Pancreas (tissue), 10 donors: ENCODE measurements at regions not wholly inside any gene's neighbourhood (a gene's known extent, or its start where the extent isn't known, plus 50 kb on each side); places are given as distances from the start of the nearest gene placed in this dataset.
"Not testable (repeated sequence)": the region's sequence is repeated elsewhere in the genome, so short reads cannot be mapped to it uniquely, and the experiment has no call there.

Experiments used
- ATAC-seq, 4 donors: fragments of 200-7000 bp; cut with Tn5 transposase; one replicate each; pipeline versions ENCODE4 v1.8.0 to v1.9.1; 2020; ENCODE audit warnings: mild to moderate bottlenecking in 4 of 4, moderate library complexity in 4 of 4
- DNase-seq, 6 donors: peaks; one replicate each; pipeline ENCODE4 v3.0.0-alpha.2; 2020
- FAIRE-seq: peaks from 2 replicates; lab custom pipeline; 2012; peaks lifted over from hg19 to GRCh38; lab: Jason Lieb, UNC
- H3K27ac ChIP-seq, 4 donors: fragments of 200-600 bp; sonication (generic); 1 replicate in 3 of 4; 2 replicates in 1 of 4; pipeline versions ENCODE4 v1.5.0 to v1.8.0; 2020
- H3K27me3 ChIP-seq, 4 donors: fragments of 200-600 bp; one replicate each; pipeline ENCODE4 v1.8.0; 2021
- H3K36me3 ChIP-seq, 3 donors: fragments of 200-600 bp; sonication (generic) in 1 of 3; one replicate each; pipeline versions ENCODE4 v1.5.0 to v1.8.0; 2020 to 2021
- H3K4me1 ChIP-seq, 3 donors: fragments of 200-600 bp; one replicate each; pipeline ENCODE4 v1.8.0; 2021
- H3K4me3 ChIP-seq, 4 donors: fragments of 200-600 bp; sonication (generic) in 2 of 4; one replicate each; pipeline versions ENCODE4 v1.5.0 to v1.8.0; 2020 to 2021
- H3K9me3 ChIP-seq, 4 donors: fragments of 200-600 bp; one replicate each; pipeline ENCODE4 v1.8.0; 2021
- WGBS, 2 donors: extraction: QIAGEN DNeasy Blood & Tissue Kit; methylation state at CpG; one replicate each; pipeline ENCODE4 v1.1.7; 2013; 5-methylcytosine and 5-hydroxymethylcytosine counted together
- intact Hi-C, 3 donors: fragments of 100-400 bp; cut with DNase I; formaldehyde crosslinking; loops; one replicate each; pipeline versions ENCODE4 v1.11.1 to v1.14.2; 2022
- TF ChIP-seq, protein P1 (sequence below), 4 donors: fragments of 200-600 bp; sonication (generic) in 3 of 4; IDR thresholded peaks; one replicate each; pipeline versions ENCODE4 v1.5.0 to v1.8.0; 2021; ENCODE audit warnings: antibody characterized with exemption in 4 of 4
- donor health status: healthy with polysubstance abuse.
- donor health status: DM: no; HTN: no; CAD: no; lungs with moderate emphysema.
- donor health status: DM: no; HTN: no; CAD: no.
- donor health status: control.
- donor health status: control.
- donor health status: Bipolar disorder and iron deficiency.
- donor health status: DM: yes; HTN: yes; CAD: no.
- donor health status: DM: no; HTN: no; CAD: no.
- donor health status: DM: no; HTN: no; CAD: no.
- donor health status: DM: yes; HTN: yes; CAD: no.

DNA sequence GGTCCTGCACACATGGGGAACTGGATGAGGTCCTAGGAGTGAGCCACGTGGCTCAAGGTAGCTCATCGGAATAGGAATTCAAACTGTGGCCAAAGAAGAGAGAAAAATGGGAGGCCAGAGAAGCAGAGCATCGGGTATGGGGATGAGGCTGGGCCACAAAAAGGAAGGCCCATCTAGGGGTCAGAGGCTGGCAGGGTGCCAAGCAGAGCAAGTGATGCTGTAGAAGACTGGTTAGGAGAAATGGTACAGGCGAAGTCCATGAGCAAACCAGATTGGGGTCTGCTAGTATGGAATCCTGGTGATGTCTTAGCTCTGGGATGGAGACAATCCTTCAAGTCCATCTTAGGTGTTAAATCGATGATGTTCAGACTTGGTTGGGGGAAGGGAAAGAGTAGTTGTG lies 68.0 kb downstream of the TEX35 start:
- Histone ChIP-seq H3K4me3 (no peak overlapping the region), H3K27ac (no peak overlapping the region), H3K27me3 (peaks cover 0 to 5% (median 0%) of the 10 kb centered on the region in 4 donors), H3K4me1 (no peaks in the 10 kb centered on the region), H3K9me3 (no peaks in the 10 kb centered on the region), H3K36me3 (no peaks in the 10 kb centered on the region)
- intact Hi-C loops = no loop called here
- DNase-seq = no peak
- FAIRE-seq = no peak
- no peak for ATAC-seq
- TF ChIP-seq, protein P1, sequence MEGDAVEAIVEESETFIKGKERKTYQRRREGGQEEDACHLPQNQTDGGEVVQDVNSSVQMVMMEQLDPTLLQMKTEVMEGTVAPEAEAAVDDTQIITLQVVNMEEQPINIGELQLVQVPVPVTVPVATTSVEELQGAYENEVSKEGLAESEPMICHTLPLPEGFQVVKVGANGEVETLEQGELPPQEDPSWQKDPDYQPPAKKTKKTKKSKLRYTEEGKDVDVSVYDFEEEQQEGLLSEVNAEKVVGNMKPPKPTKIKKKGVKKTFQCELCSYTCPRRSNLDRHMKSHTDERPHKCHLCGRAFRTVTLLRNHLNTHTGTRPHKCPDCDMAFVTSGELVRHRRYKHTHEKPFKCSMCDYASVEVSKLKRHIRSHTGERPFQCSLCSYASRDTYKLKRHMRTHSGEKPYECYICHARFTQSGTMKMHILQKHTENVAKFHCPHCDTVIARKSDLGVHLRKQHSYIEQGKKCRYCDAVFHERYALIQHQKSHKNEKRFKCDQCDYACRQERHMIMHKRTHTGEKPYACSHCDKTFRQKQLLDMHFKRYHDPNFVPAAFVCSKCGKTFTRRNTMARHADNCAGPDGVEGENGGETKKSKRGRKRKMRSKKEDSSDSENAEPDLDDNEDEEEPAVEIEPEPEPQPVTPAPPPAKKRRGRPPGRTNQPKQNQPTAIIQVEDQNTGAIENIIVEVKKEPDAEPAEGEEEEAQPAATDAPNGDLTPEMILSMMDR (IDR thresholded peaks at IDR 0.05) = no peak
- WGBS, 2 donors = 73 to 83% methylated on average over 5 of the region's 5 CpGs

GRCh38 chr1:178581351-178582303 lies 68.7 kb downstream of the TEX35 start:
- no peak overlapping the region for H3K4me3 ChIP-seq
- peaks cover 0 to 3% (median 0%) of the 10 kb centered on the region in 4 donors for H3K27me3 ChIP-seq
- H3K4me1 ChIP-seq = no peaks in the 10 kb centered on the region
- ATAC-seq (no peak), FAIRE-seq (no peak), DNase-seq (no peak)
- H3K27ac ChIP-seq = no peak overlapping the region
- H3K36me3 ChIP-seq = no peaks in the 10 kb centered on the region
- WGBS, 2 donors = 60 to 66% methylated on average over 12 of the region's 12 CpGs
- intact Hi-C loops = no loop called here
- TF ChIP-seq, protein P1 (IDR thresholded peaks at IDR 0.05) = no peak
- no peaks in the 10 kb centered on the region for H3K9me3 ChIP-seq

DNA sequence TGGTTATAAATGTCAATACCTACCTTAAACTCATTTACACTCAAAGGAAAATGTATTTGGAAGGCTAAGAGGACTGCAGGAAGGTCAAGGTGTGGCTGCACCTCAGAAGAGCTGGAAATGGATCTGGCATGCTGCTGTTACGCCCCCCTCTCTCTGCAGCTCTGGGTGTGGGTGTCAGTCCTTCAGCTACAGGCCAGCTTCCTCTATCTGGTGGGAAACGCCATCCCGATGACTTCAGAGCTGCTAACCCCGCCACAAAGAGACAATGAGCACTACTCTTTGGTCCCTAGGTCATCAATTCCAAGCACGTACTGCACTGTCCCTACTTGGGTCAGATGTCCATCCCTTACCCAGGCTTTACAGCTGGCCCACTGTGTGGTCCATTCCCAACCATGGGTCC lies 74.2 kb downstream of the TEX35 start:
- ATAC-seq = no peak
- 87 to 90% methylated on average over 5 of the region's 5 CpGs for WGBS, 2 donors
- intact Hi-C loops = no loop called here

GRCh38 chr1:178587975-178588374 lies 75.1 kb downstream of the TEX35 start:
- FAIRE-seq = no peak
- no peak for DNase-seq
- WGBS, 2 donors = 69 to 71% methylated on average over 4 of the region's 4 CpGs
- Histone ChIP-seq H3K9me3 (no peaks in the 10 kb centered on the region), H3K27ac (no peak overlapping the region), H3K4me3 (no peak overlapping the region), H3K27me3 (no peaks in the 10 kb centered on the region), H3K36me3 (no peaks in the 10 kb centered on the region), H3K4me1 (no peaks in the 10 kb centered on the region)
- intact Hi-C loops = no loop called here
- no peak for ATAC-seq
- TF ChIP-seq, protein P1 (IDR thresholded peaks at IDR 0.05) = no peak

More for the DNA sequence above, 74.2 kb downstream of the TEX35 start:
- FAIRE-seq (no peak), DNase-seq (no peak)
- no peak overlapping the region for H3K4me3 ChIP-seq
- H3K27ac ChIP-seq = no peak overlapping the region
- no peaks in the 10 kb centered on the region for H3K36me3 ChIP-seq
- H3K4me1 ChIP-seq = no peaks in the 10 kb centered on the region
- TF ChIP-seq, protein P1 (IDR thresholded peaks at IDR 0.05) = no peak
- no peaks in the 10 kb centered on the region for H3K27me3 ChIP-seq
- no peaks in the 10 kb centered on the region for H3K9me3 ChIP-seq

DNA sequence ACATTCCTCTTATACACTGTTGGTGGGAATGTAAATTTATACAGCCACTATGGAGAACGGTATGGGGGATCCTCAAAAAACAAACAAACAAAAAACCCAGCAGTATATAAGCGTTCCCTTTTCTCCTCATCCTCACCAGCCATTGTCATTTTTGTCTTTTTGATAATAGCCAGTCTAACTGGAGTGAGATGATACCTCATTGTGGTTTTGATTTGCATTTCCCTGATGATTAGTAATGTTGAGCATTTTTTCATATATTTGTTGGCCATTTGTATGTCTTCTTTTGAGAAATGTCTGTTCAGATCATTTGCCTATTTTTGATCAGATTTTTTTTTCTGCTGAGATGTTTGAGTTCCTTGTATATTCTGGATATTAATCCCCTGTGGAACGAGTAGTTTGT lies 76.1 kb downstream of the TEX35 start:
- H3K27me3 ChIP-seq, H3K27ac ChIP-seq, H3K4me1 ChIP-seq, H3K36me3 ChIP-seq, H3K4me3 ChIP-seq, ATAC-seq, intact Hi-C loops, DNase-seq, FAIRE-seq, H3K9me3 ChIP-seq: not testable (repeated sequence)
- 55 to 61% methylated on average over 3 of the region's 3 CpGs for WGBS, 2 donors

- intact Hi-C loops, H3K9me3 ChIP-seq, ATAC-seq, H3K27ac ChIP-seq, H3K4me3 ChIP-seq, DNase-seq, H3K36me3 ChIP-seq, H3K4me1 ChIP-seq, H3K27me3 ChIP-seq, FAIRE-seq: not testable (repeated sequence)
- 58 to 89% methylated on average over 1 of the region's 1 CpG for WGBS, 2 donors
Observed at GRCh38 chr1:178591811-178592210, 78.9 kb downstream of the TEX35 start.
